IMR-90 (cell line): ENCODE measurements at regions not wholly inside any gene's neighbourhood (a gene's known extent, or its start where the extent isn't known, plus 50 kb on each side); places are given as distances from the start of the nearest gene placed in this dataset.

Source experiments
- ATAC-seq: fragments of 200-7000 bp; cut with Tn5 transposase; 2 replicates; pipeline ENCODE4 v1.9.1; 2020; ENCODE audit warnings: low read depth, mild to moderate bottlenecking, moderate library complexity
- BruUV-seq: library from RNA; stranded (reverse); fragments of 400-500 nt; replicated peaks from 2 replicates; lab custom pipeline; 2021; lab: Mats Ljungman, UMichigan
- CTCF ChIA-PET: fragments of 300-600 bp; formaldehyde crosslinking; extraction: SDS; loops from one replicate; lab custom pipeline; 2021; ENCODE audit warnings: antibody characterized with exemption; lab: Yijun Ruan, JAX
- POLR2A ChIA-PET: fragments of 300-600 bp; sonication (Branson Sonifier 250); formaldehyde crosslinking; loops from one replicate; lab custom pipeline; 2022; ENCODE audit warnings: antibody characterized with exemption; ENCODE audit not compliant: unreplicated experiment; lab: Charles Lee
- DNase-seq: peaks from one replicate; pipeline ENCODE4 v3.0.0; 2013
- H2AFZ ChIP-seq: replicated peaks from 2 replicates; pipeline ENCODE3; 2013; ENCODE audit warnings: low read length, mild to moderate bottlenecking; ENCODE audit not compliant: poor library complexity
- H2AK5ac ChIP-seq: 2 replicates; pipeline ENCODE4 v1.6.1; 2013; ENCODE audit warnings: low read depth, low read length, inconsistent platforms
- H2AK9ac ChIP-seq: replicated peaks from 2 replicates; pipeline ENCODE3; 2013; ENCODE audit warnings: mild to moderate bottlenecking, low read depth, low read length, moderate library complexity; ENCODE audit not compliant: poor library complexity
- H2BK120ac ChIP-seq: 2 replicates; pipeline ENCODE4 v1.6.1; 2013; ENCODE audit warnings: low read depth, low read length, inconsistent platforms
- H2BK15ac ChIP-seq: 3 replicates; pipeline ENCODE4 v1.6.1; 2013; ENCODE audit warnings: low read depth, low read length, inconsistent platforms
- H2BK20ac ChIP-seq: 2 replicates; pipeline ENCODE4 v1.6.1; 2013; ENCODE audit warnings: low read depth, mild to moderate bottlenecking, inconsistent platforms, low read length, moderate library complexity
- H2BK5ac ChIP-seq: 2 replicates; pipeline ENCODE4 v1.6.1; 2013; ENCODE audit warnings: mild to moderate bottlenecking, low read depth, low read length, inconsistent platforms; ENCODE audit not compliant: poor library complexity, severe bottlenecking
- H3K14ac ChIP-seq: replicated peaks from 2 replicates; pipeline ENCODE4 v1.6.1; 2013; ENCODE audit warnings: low read depth, low read length, inconsistent platforms
- H3K18ac ChIP-seq: 2 replicates; pipeline ENCODE4 v1.6.1; 2013; ENCODE audit warnings: low read depth, low read length, control low read depth
- H3K23ac ChIP-seq: 2 replicates; pipeline ENCODE4 v1.6.1; 2013; ENCODE audit warnings: low read depth, low read length, inconsistent platforms
- H3K27ac ChIP-seq: 2 replicates; pipeline ENCODE4 v1.5.1; 2013; ENCODE audit warnings: mild to moderate bottlenecking, control low read depth, low read length; ENCODE audit not compliant: insufficient read depth
- H3K27me3 ChIP-seq: 2 replicates; pipeline ENCODE4 v1.6.1; 2013; ENCODE audit warnings: low read length; ENCODE audit not compliant: control insufficient read depth, insufficient read depth
- H3K36me3 ChIP-seq: 2 replicates; pipeline ENCODE4 v1.6.1; 2013; ENCODE audit warnings: low read length, mixed read lengths; ENCODE audit not compliant: control insufficient read depth, insufficient read depth
- H3K4ac ChIP-seq: 2 replicates; pipeline ENCODE4 v1.6.1; 2013; ENCODE audit warnings: low read depth, low read length, inconsistent platforms
- H3K4me1 ChIP-seq: 2 replicates; pipeline ENCODE4 v1.6.1; 2013; ENCODE audit warnings: low read length, mixed read lengths; ENCODE audit not compliant: control insufficient read depth, insufficient read depth
- H3K4me2 ChIP-seq: 2 replicates; pipeline ENCODE4 v1.6.1; 2013; ENCODE audit warnings: low read depth, mild to moderate bottlenecking, control low read depth, low read length, moderate library complexity
- H3K4me3 ChIP-seq: 2 replicates; pipeline ENCODE4 v1.5.1; 2013; ENCODE audit warnings: low read depth, mild to moderate bottlenecking, control low read depth, low read length, moderate library complexity; ENCODE audit not compliant: insufficient read depth
- H3K56ac ChIP-seq: 2 replicates; pipeline ENCODE4 v1.6.1; 2013; ENCODE audit warnings: low read length, inconsistent platforms; ENCODE audit not compliant: insufficient read depth; ENCODE audit errors: extremely low read depth
- H3K79me1 ChIP-seq, 2 experiments: 2 replicates each; pipeline ENCODE4 v1.6.1; 2013; ENCODE audit warnings: low read length in 2 of 2, inconsistent platforms in 1 of 2, low read depth in 1 of 2
- H3K9ac ChIP-seq: 2 replicates; pipeline ENCODE4 v1.6.1; 2013; ENCODE audit warnings: low read depth, low read length, control low read depth
- H3K9me1 ChIP-seq: 2 replicates; pipeline ENCODE4 v1.6.1; 2013; ENCODE audit warnings: low read length, inconsistent platforms; ENCODE audit not compliant: insufficient read depth
- H3K9me3 ChIP-seq: 2 replicates; pipeline ENCODE4 v1.6.1; 2013; ENCODE audit warnings: low read length; ENCODE audit not compliant: control insufficient read depth, insufficient read depth
- H4K20me1 ChIP-seq: 2 replicates; pipeline ENCODE4 v1.6.1; 2013; ENCODE audit warnings: low read length, inconsistent platforms; ENCODE audit not compliant: insufficient read depth
- H4K5ac ChIP-seq: 2 replicates; pipeline ENCODE4 v1.6.1; 2013; ENCODE audit warnings: mild to moderate bottlenecking, low read depth, low read length, control low read depth
- H4K8ac ChIP-seq, 2 experiments: 2 replicates each; pipeline ENCODE4 v1.6.1; 2013; ENCODE audit warnings: low read depth in 2 of 2, low read length in 2 of 2, control low read depth in 1 of 2, inconsistent platforms in 1 of 2
- H4K91ac ChIP-seq: 2 replicates; pipeline ENCODE4 v1.6.1; 2013; ENCODE audit warnings: low read depth, low read length, inconsistent platforms; ENCODE audit not compliant: insufficient read depth
- CEBPB ChIP-seq: IDR thresholded peaks from 2 replicates; pipeline ENCODE4 v1.6.1; 2012; ENCODE audit warnings: low read depth, low read length, improper control_type of control experiment
- CTCF ChIP-seq: conservative IDR thresholded peaks from 2 replicates; pipeline ENCODE4 v1.5.1; 2012; ENCODE audit warnings: mild to moderate bottlenecking, low read depth, low read length, improper control_type of control experiment
- MAFK ChIP-seq: IDR thresholded peaks from 2 replicates; pipeline ENCODE4 v1.6.1; 2012; ENCODE audit warnings: low read depth, low read length, improper control_type of control experiment
- WGBS, 2 experiments: methylation state at CpG; one replicate each; pipeline versions ENCODE4 v1.1.5 to v1.1.7; 2013; ENCODE audit warnings: missing lambda C conversion rate in 2 of 2; ENCODE audit not compliant: insufficient read length in 1 of 2; ENCODE audit errors: extremely low coverage in 2 of 2; 5-methylcytosine and 5-hydroxymethylcytosine counted together
- dilution Hi-C: fragments of 300-500 bp; cut with HindIII; formaldehyde crosslinking; loops from one replicate; pipeline ENCODE4 v1.14.3; 2018; ENCODE audit warnings: low sequenced_read_pairs; ENCODE audit not compliant: unreplicated experiment
- in situ Hi-C: fragments of 300-500 bp; cut with MboI; formaldehyde crosslinking; loops from 3 replicates; pipeline ENCODE4 v1.14.3; 2019; ENCODE audit warnings: low sequenced_read_pairs, inconsistent platforms, mixed read lengths
- intact Hi-C: fragments of 100-400 bp; cut with micrococcal nuclease; formaldehyde crosslinking; loops from 2 replicates; pipeline ENCODE4 v1.10.0; 2022

GRCh38 chr21:19577381-19577780, 1173.8 kb upstream of the TMPRSS15 start:
- Histone ChIP-seq H4K8ac (no peak overlapping the region), H3K9me1 (no peaks in the 10 kb centered on the region), H2AK9ac (no peak overlapping the region), H2BK5ac (no peak overlapping the region), H3K4me3 (no peak overlapping the region), H3K9me3 (peaks cover under 1% of the 10 kb centered on the region; the same call in 1 of the 2 replicates), H2BK15ac (no peak overlapping the region), H3K9ac (no peak overlapping the region), H4K20me1 (no peaks in the 10 kb centered on the region), H4K91ac (no peak overlapping the region), H2BK120ac (no peak overlapping the region), H2AK5ac (no peak overlapping the region), H3K4ac (no peak overlapping the region), H3K56ac (no peak overlapping the region), H3K27ac (no peak overlapping the region), H3K79me1 (no peaks in the 10 kb centered on the region), H3K18ac (no peak overlapping the region), H2AFZ (no peak overlapping the region), H3K23ac (no peak overlapping the region), H3K14ac (no peak overlapping the region), H2BK20ac (no peak overlapping the region), H3K36me3 (no peaks in the 10 kb centered on the region), H4K5ac (no peak overlapping the region), H3K4me2 (no peak overlapping the region), H3K27me3 (no peaks in the 10 kb centered on the region), H3K4me1 (no peaks in the 10 kb centered on the region)
- CTCF ChIA-PET, result no interaction called here
- dilution Hi-C loops, result no loop called here
- DNase-seq, result no peak
- no CpG with 5 or more reads among the region's 3 CpGs for WGBS, 2 experiments
- intact Hi-C loops, result no loop called here
- no TSS peak for BruUV-seq
- ATAC-seq, result no peak
- TF ChIP-seq CTCF, result no peak
- no peak for TF ChIP-seq CEBPB
- TF ChIP-seq MAFK, result no peak
- POLR2A ChIA-PET, result no interaction called here
- in situ Hi-C loops, result no loop called here
